H9 (cell line): ENCODE measurements at regions not wholly inside any gene's neighbourhood (a gene's known extent, or its start where the extent isn't known, plus 50 kb on each side); places are given as distances from the start of the nearest gene placed in this dataset.

ENCODE experiments used
- DNase-seq: peaks from one replicate; pipeline ENCODE4 v3.0.0-alpha.2; 2017
- H2AFZ ChIP-seq: one replicate; pipeline ENCODE4 v1.6.1; 2013; ENCODE audit warnings: mild to moderate bottlenecking, low read length, control low read depth, moderate library complexity
- H2AK5ac ChIP-seq: 2 replicates; pipeline ENCODE4 v1.6.1; 2013; ENCODE audit warnings: low read length, control low read depth, mixed read lengths; ENCODE audit not compliant: insufficient read length
- H2BK120ac ChIP-seq: one replicate; pipeline ENCODE4 v1.6.1; 2013; ENCODE audit warnings: low read depth, mild to moderate bottlenecking, low read length, control low read depth, inconsistent platforms; ENCODE audit not compliant: poor library complexity, severe bottlenecking
- H2BK12ac ChIP-seq: 2 replicates; pipeline ENCODE4 v1.6.1; 2013; ENCODE audit warnings: low read length, control low read depth, mixed read lengths, low read depth; ENCODE audit not compliant: insufficient read length
- H2BK15ac ChIP-seq: 2 replicates; pipeline ENCODE4 v1.6.1; 2013; ENCODE audit warnings: low read depth, low read length, control low read depth
- H2BK20ac ChIP-seq: one replicate; pipeline ENCODE4 v1.6.1; 2013; ENCODE audit warnings: low read depth, mild to moderate bottlenecking, low read length, control low read depth, inconsistent platforms; ENCODE audit not compliant: poor library complexity, severe bottlenecking
- H2BK5ac ChIP-seq: 2 replicates; pipeline ENCODE4 v1.6.1; 2013; ENCODE audit warnings: low read length, control low read depth, mixed read lengths; ENCODE audit not compliant: insufficient read length
- H3K14ac ChIP-seq: 2 replicates; pipeline ENCODE4 v1.6.1; 2013; ENCODE audit warnings: low read length, control low read depth; ENCODE audit not compliant: insufficient read depth
- H3K18ac ChIP-seq: 2 replicates; pipeline ENCODE4 v1.6.1; 2013; ENCODE audit warnings: low read depth, mild to moderate bottlenecking, mixed read lengths, low read length, control low read depth; ENCODE audit not compliant: insufficient read length
- H3K23ac ChIP-seq: 2 replicates; pipeline ENCODE4 v1.6.1; 2013; ENCODE audit warnings: low read length, control low read depth, mixed read lengths, low read depth; ENCODE audit not compliant: insufficient read length
- H3K23me2 ChIP-seq: 2 replicates; pipeline ENCODE4 v1.6.1; 2013; ENCODE audit warnings: low read depth, mild to moderate bottlenecking, mixed read lengths, low read length, control low read depth; ENCODE audit not compliant: insufficient read length, poor library complexity, severe bottlenecking
- H3K27ac ChIP-seq: 2 replicates; pipeline ENCODE4 v1.5.1; 2013; ENCODE audit warnings: low read length, control low read depth, mixed read lengths, low read depth; ENCODE audit not compliant: insufficient read length
- H3K27me3 ChIP-seq: 2 replicates; pipeline ENCODE4 v1.6.1; 2013; ENCODE audit warnings: low read length, control low read depth, inconsistent platforms; ENCODE audit not compliant: insufficient read depth
- H3K4ac ChIP-seq: 2 replicates; pipeline ENCODE4 v1.6.1; 2013; ENCODE audit warnings: low read depth, mild to moderate bottlenecking, control low read depth, inconsistent platforms, low read length, moderate library complexity
- H3K4me1 ChIP-seq: 2 replicates; pipeline ENCODE4 v1.6.1; 2013; ENCODE audit warnings: low read length, control low read depth, inconsistent platforms; ENCODE audit not compliant: insufficient read depth
- H3K4me2 ChIP-seq: 2 replicates; pipeline ENCODE4 v1.6.1; 2013; ENCODE audit warnings: low read length, control low read depth, mixed read lengths; ENCODE audit not compliant: insufficient read length, insufficient read depth
- H3K56ac ChIP-seq: 2 replicates; pipeline ENCODE4 v1.6.1; 2013; ENCODE audit warnings: low read depth, mild to moderate bottlenecking, mixed read lengths, low read length, control low read depth; ENCODE audit not compliant: insufficient read length
- H3K79me1 ChIP-seq: 2 replicates; pipeline ENCODE4 v1.6.1; 2013; ENCODE audit warnings: low read depth, mild to moderate bottlenecking, moderate library complexity, low read length, control low read depth, inconsistent platforms; ENCODE audit not compliant: insufficient read depth, poor library complexity, severe bottlenecking
- H3K79me2 ChIP-seq: 2 replicates; pipeline ENCODE4 v1.6.1; 2013; ENCODE audit warnings: low read length, control low read depth, inconsistent platforms; ENCODE audit not compliant: insufficient read depth
- H3K9ac ChIP-seq: 2 replicates; pipeline ENCODE4 v1.6.1; 2013; ENCODE audit warnings: low read length, control low read depth, mixed read lengths; ENCODE audit not compliant: insufficient read length; ENCODE audit errors: extremely low read depth
- H3K9me3 ChIP-seq: one replicate; pipeline ENCODE4 v1.6.1; 2013; ENCODE audit warnings: low read depth, low read length, inconsistent platforms; ENCODE audit not compliant: control insufficient read depth
- H3T11ph ChIP-seq: one replicate; pipeline ENCODE4 v1.6.1; 2013; ENCODE audit warnings: mild to moderate bottlenecking, low read length, control low read depth, inconsistent platforms
- H4K20me1 ChIP-seq: one replicate; pipeline ENCODE4 v1.6.1; 2013; ENCODE audit not compliant: control insufficient read depth, insufficient read length, insufficient read depth
- H4K5ac ChIP-seq: 2 replicates; pipeline ENCODE4 v1.6.1; 2013; ENCODE audit warnings: low read depth, mild to moderate bottlenecking, mixed read lengths, low read length, control low read depth; ENCODE audit not compliant: insufficient read length
- H4K8ac ChIP-seq: replicated peaks from 2 replicates; pipeline ENCODE4 v1.6.1; 2013; ENCODE audit warnings: low read length, control low read depth, mixed read lengths, low read depth; ENCODE audit not compliant: insufficient read length
- H4K91ac ChIP-seq: 2 replicates; pipeline ENCODE4 v1.6.1; 2013; ENCODE audit warnings: low read depth, mild to moderate bottlenecking, moderate library complexity, mixed read lengths, low read length, control low read depth; ENCODE audit not compliant: insufficient read length
- H3K27ac Mint-ChIP-seq, 3 experiments: 2 replicates in 2 of 3; 3 replicates in 1 of 3; pipeline ENCODE4 v1.8.0; 2020 to 2021; ENCODE audit warnings: mixed read lengths in 3 of 3, mild to moderate bottlenecking in 1 of 3, moderate library complexity in 1 of 3
- H3K27me3 Mint-ChIP-seq: 2 replicates; pipeline ENCODE4 v1.8.0; 2021; ENCODE audit warnings: low read depth, mild to moderate bottlenecking, moderate library complexity, mixed read lengths
- H3K36me3 Mint-ChIP-seq, 3 experiments: 2 replicates in 2 of 3; 3 replicates in 1 of 3; pipeline ENCODE4 v1.8.0; 2020 to 2021; ENCODE audit warnings: low read depth in 3 of 3, mixed read lengths in 3 of 3; ENCODE audit not compliant: insufficient read depth in 1 of 3
- H3K4me1 Mint-ChIP-seq, 2 experiments: 2 replicates each; pipeline ENCODE4 v1.8.0; 2020; ENCODE audit warnings: mixed read lengths in 2 of 2
- H3K4me3 Mint-ChIP-seq, 2 experiments: 2 replicates in 1 of 2; 3 replicates in 1 of 2; pipeline ENCODE4 v1.8.0; 2020 to 2021; ENCODE audit warnings: mild to moderate bottlenecking in 2 of 2, mixed read lengths in 2 of 2, moderate library complexity in 1 of 2
- H3K9me3 Mint-ChIP-seq, 2 experiments: 2 replicates in 1 of 2; 3 replicates in 1 of 2; pipeline ENCODE4 v1.8.0; 2020; ENCODE audit warnings: mild to moderate bottlenecking in 2 of 2, mixed read lengths in 2 of 2, moderate library complexity in 1 of 2
- WGBS: extraction: QIAGEN DNeasy Blood & Tissue Kit; methylation state at CpG from one replicate; pipeline ENCODE4 v1.1.7; 2013; ENCODE audit warnings: missing lambda C conversion rate, low lambda C conversion rate, mixed read lengths; ENCODE audit not compliant: insufficient read length; ENCODE audit errors: extremely low coverage; 5-methylcytosine and 5-hydroxymethylcytosine counted together
- TF ChIP-seq, protein P1 (sequence below): fragments of 200-600 bp; sonication (generic); conservative IDR thresholded peaks from 3 replicates; pipeline ENCODE4 v1.8.0; 2021; ENCODE audit warnings: antibody characterized with exemption, mild to moderate bottlenecking

DNA sequence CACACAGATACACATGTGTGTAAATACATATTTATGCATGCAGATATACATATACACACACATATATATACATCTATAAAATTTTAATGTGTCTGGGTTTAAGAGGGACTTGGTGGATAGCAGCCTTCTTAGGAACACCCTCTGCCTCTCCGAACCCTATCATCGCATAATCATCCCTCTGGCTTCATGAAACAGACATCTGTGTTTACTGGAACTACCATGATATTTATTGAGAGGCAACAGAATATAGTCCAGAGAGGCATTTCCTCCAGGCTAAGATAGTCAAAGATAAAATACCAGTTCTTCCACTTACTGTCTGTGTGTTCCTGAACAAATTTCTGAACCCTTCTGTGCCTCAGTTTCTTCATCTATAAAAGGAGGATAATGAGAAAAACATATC, 239.0 kb upstream of the FANCL start:
- H2BK5ac ChIP-seq, result no peak overlapping the region
- H3K4me2 ChIP-seq, result no peak overlapping the region
- H3K36me3 Mint-ChIP-seq, result peaks cover 0 to 9% (median 0%) of the 10 kb centered on the region in 3 experiments; a peak in 3 of 7 replicates
- H3K9me3 Mint-ChIP-seq, result no peaks in the 10 kb centered on the region
- H3K4me1 ChIP-seq, result 0 out of 2 replicates have a peak, but pooled peaks cover 1% of the 10 kb centered on the region
- no peak overlapping the region for H3K27ac ChIP-seq
- no peak overlapping the region for H2BK15ac ChIP-seq
- no peak for DNase-seq
- TF ChIP-seq, protein P1, sequence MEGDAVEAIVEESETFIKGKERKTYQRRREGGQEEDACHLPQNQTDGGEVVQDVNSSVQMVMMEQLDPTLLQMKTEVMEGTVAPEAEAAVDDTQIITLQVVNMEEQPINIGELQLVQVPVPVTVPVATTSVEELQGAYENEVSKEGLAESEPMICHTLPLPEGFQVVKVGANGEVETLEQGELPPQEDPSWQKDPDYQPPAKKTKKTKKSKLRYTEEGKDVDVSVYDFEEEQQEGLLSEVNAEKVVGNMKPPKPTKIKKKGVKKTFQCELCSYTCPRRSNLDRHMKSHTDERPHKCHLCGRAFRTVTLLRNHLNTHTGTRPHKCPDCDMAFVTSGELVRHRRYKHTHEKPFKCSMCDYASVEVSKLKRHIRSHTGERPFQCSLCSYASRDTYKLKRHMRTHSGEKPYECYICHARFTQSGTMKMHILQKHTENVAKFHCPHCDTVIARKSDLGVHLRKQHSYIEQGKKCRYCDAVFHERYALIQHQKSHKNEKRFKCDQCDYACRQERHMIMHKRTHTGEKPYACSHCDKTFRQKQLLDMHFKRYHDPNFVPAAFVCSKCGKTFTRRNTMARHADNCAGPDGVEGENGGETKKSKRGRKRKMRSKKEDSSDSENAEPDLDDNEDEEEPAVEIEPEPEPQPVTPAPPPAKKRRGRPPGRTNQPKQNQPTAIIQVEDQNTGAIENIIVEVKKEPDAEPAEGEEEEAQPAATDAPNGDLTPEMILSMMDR, result no peak
- no peak overlapping the region for H2BK20ac ChIP-seq
- H3T11ph ChIP-seq, result no peak overlapping the region
- peaks cover 34% of the 10 kb centered on the region in 2 experiments for H3K4me1 Mint-ChIP-seq
- H2BK12ac ChIP-seq, result no peak overlapping the region
- H3K56ac ChIP-seq, result no peak overlapping the region
- no peak overlapping the region for H2AK5ac ChIP-seq
- H3K27me3 ChIP-seq, result no peaks in the 10 kb centered on the region
- H3K79me2 ChIP-seq, result no peaks in the 10 kb centered on the region
- H3K9ac ChIP-seq, result no peak overlapping the region
- no peak overlapping the region for H3K23ac ChIP-seq
- no peak overlapping the region for H4K8ac ChIP-seq
- H3K9me3 ChIP-seq, result no peaks in the 10 kb centered on the region
- no peak overlapping the region for H3K18ac ChIP-seq
- no peak overlapping the region for H2AFZ ChIP-seq
- no peak overlapping the region for H3K27ac Mint-ChIP-seq
- peaks cover 2% of the 10 kb centered on the region for H3K27me3 Mint-ChIP-seq
- no peak overlapping the region for H2BK120ac ChIP-seq
- H4K91ac ChIP-seq, result no peak overlapping the region
- H3K4ac ChIP-seq, result no peak overlapping the region
- no peak overlapping the region for H3K4me3 Mint-ChIP-seq
- H3K14ac ChIP-seq, result no peak overlapping the region
- no peaks in the 10 kb centered on the region for H3K23me2 ChIP-seq
- no peak overlapping the region for H4K5ac ChIP-seq
- no CpG with 5 or more reads among the region's 2 CpGs for whole genome bisulfite sequencing
- no peaks in the 10 kb centered on the region for H4K20me1 ChIP-seq
- no peaks in the 10 kb centered on the region for H3K79me1 ChIP-seq
